Chondrocyte (in vitro differentiated cells): ENCODE measurements at regions not wholly inside any gene's neighbourhood (a gene's known extent, or its start where the extent isn't known, plus 50 kb on each side); places are given as distances from the start of the nearest gene placed in this dataset.

Source experiments
- DNase-seq: peaks from one replicate; pipeline ENCODE4 v3.0.0; 2021; ENCODE audit warnings: mixed read lengths, low spot score
- H3K27ac Mint-ChIP-seq: one replicate; pipeline ENCODE4 v1.8.0; 2021; ENCODE audit warnings: mild to moderate bottlenecking, moderate library complexity, mixed read lengths; ENCODE audit not compliant: unreplicated experiment
- H3K27me3 Mint-ChIP-seq: 2 replicates; pipeline ENCODE4 v1.8.0; 2021; ENCODE audit warnings: low read depth, mixed read lengths
- H3K36me3 Mint-ChIP-seq: 2 replicates; pipeline ENCODE4 v1.8.0; 2021; ENCODE audit warnings: low read depth, mixed read lengths
- H3K4me1 Mint-ChIP-seq: 2 replicates; pipeline ENCODE4 v1.8.0; 2021; ENCODE audit warnings: low read depth, mild to moderate bottlenecking, mixed read lengths
- H3K4me3 Mint-ChIP-seq: one replicate; pipeline ENCODE4 v1.8.0; 2021; ENCODE audit warnings: mild to moderate bottlenecking, moderate library complexity, mixed read lengths; ENCODE audit not compliant: unreplicated experiment
- H3K9me3 Mint-ChIP-seq: 2 replicates; pipeline ENCODE4 v1.8.0; 2021; ENCODE audit warnings: low read depth, mixed read lengths
- TF ChIP-seq, protein P1 (sequence below): fragments of 200-600 bp; sonication (generic); IDR thresholded peaks from 2 replicates; pipeline ENCODE4 v1.5.0; 2021; ENCODE audit warnings: antibody characterized with exemption, mild to moderate bottlenecking, moderate library complexity

DNA sequence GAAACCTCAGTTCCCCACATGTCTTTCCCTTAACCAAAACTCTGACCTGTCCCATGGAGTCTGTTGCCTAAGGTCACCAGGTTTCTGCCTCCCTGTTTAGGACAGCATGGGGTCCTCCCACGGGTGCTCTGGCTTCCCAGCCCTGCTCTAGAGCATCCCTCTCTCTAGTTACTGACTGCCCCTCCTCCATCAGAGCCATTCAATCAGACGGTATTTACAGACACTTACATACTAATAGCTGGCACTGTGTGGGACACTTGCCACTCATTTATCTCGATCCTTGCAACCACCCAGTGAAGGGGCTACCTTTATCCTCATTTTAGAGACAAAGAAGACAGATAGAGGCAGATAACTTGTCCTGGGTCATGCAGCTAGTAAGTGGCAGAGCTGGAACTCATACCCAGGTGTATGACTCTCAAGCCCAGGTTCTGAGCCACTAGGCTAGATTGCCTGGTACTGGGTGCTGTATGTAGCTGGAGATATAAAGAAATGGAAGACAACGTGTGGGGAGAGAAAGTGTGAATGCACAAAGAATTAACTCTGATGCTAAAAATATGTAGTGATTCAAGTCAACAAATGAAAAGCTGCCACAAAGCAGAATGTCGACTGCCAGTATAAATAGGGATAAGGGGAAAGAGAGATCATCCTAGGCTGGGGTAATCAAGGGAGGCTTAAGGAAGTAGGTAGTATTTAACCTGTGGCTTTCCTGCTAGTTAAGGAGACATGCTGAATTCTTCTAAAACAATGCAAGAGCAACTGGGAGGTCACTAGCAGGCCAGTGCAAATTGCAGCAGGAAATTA, 52.5 kb upstream of the PDE8B start:
- Mint-ChIP-seq H3K27ac (no peak overlapping the region), H3K27me3 (no peaks in the 10 kb centered on the region), H3K9me3 (no peaks in the 10 kb centered on the region), H3K4me3 (no peak overlapping the region), H3K4me1 (peaks cover 6% of the 10 kb centered on the region), H3K36me3 (no peaks in the 10 kb centered on the region)
- no peak for DNase-seq
- TF ChIP-seq, protein P1, sequence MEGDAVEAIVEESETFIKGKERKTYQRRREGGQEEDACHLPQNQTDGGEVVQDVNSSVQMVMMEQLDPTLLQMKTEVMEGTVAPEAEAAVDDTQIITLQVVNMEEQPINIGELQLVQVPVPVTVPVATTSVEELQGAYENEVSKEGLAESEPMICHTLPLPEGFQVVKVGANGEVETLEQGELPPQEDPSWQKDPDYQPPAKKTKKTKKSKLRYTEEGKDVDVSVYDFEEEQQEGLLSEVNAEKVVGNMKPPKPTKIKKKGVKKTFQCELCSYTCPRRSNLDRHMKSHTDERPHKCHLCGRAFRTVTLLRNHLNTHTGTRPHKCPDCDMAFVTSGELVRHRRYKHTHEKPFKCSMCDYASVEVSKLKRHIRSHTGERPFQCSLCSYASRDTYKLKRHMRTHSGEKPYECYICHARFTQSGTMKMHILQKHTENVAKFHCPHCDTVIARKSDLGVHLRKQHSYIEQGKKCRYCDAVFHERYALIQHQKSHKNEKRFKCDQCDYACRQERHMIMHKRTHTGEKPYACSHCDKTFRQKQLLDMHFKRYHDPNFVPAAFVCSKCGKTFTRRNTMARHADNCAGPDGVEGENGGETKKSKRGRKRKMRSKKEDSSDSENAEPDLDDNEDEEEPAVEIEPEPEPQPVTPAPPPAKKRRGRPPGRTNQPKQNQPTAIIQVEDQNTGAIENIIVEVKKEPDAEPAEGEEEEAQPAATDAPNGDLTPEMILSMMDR, result no peak

GRCh38 chr5:77156379-77156778, 54.1 kb upstream of the PDE8B start:
- H3K27me3 Mint-ChIP-seq, result no peaks in the 10 kb centered on the region

DNA sequence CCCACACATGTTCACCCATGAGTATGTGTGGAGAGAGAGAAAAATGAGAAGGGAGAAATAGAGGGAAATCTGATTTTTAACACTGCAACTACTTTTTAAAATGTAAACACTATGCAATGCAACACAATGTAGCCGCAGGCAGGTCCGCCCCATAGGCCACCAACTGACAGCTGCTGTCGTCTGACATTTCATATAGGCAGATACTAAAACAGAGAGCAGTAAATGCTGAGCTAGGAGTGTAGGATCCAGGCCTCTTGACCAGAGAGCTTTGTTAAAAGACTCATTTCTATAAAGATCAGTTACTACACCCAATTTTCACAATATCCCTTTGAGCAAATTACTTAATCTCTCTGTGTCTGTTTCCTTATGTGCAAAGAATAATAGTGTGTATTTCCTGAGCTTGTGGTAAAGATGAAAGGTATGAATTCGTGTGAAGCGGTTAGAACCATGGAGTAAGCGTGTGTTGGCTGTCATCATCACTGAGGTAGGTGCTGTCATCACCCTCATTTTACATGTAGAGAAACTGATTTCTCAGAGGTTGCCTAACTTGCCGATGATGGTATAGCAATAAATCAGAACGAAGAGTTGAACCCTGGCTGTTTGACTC, 55.2 kb upstream of the PDE8B start:
- Mint-ChIP-seq H3K4me3 (no peak overlapping the region), H3K9me3 (no peaks in the 10 kb centered on the region), H3K27me3 (no peaks in the 10 kb centered on the region), H3K36me3 (no peaks in the 10 kb centered on the region), H3K4me1 (peaks cover 6% of the 10 kb centered on the region), H3K27ac (no peak overlapping the region)
- DNase-seq, result no peak
- TF ChIP-seq, protein P1, result no peak

More at GRCh38 chr5:77156379-77156778, 54.1 kb upstream of the PDE8B start:
- TF ChIP-seq, protein P1, result no peak
- H3K9me3 Mint-ChIP-seq, result no peaks in the 10 kb centered on the region
- H3K4me1 Mint-ChIP-seq, result peaks cover 6% of the 10 kb centered on the region
- no peak for DNase-seq
- H3K4me3 Mint-ChIP-seq, result no peak overlapping the region
- H3K36me3 Mint-ChIP-seq, result no peaks in the 10 kb centered on the region
- no peak overlapping the region for H3K27ac Mint-ChIP-seq

DNA sequence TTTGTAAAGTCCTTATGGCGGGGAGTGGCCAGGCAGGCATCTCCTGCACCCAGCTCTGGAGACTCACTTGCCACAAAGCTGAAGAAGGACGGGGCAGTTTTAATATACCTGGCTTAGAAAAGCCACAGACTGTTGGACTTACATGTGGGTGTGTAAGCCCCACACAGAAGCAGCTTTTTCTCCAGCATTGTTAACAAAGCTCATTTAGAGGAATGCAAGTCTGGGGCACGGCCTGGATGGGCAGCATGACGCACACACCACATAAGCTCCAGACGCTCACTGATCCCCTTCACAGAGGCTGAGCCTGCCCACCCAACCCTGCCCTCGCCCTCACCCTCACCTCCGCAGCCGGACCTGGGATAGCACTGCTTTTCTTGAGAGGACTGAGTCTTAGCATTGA, 58.0 kb upstream of the PDE8B start:
- no peaks in the 10 kb centered on the region for H3K4me1 Mint-ChIP-seq

DNA sequence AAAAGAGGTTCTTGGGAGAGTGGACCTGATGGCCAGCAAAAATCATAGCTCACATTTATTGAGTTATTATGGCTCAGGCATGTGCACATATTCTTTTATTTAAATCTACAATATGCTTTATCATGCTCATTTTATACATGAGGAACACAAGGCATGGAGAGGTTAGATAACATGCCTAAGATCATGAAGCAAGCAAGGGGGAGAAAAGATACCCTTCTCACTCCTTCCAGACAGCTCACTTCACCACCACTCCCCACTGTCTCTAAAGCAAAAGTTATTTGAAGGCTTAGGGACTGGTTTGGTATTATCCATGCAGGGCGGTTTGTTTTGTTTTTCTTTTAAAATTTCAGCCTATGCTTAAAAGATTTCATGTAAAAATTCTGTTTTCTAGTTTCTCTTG, 59.0 kb upstream of the PDE8B start:
- DNase-seq, result no peak
- no peaks in the 10 kb centered on the region for H3K9me3 Mint-ChIP-seq
- H3K27me3 Mint-ChIP-seq, result no peaks in the 10 kb centered on the region
- H3K4me1 Mint-ChIP-seq, result no peaks in the 10 kb centered on the region
- no peaks in the 10 kb centered on the region for H3K36me3 Mint-ChIP-seq
- TF ChIP-seq, protein P1, result no peak
- no peak overlapping the region for H3K4me3 Mint-ChIP-seq
- H3K27ac Mint-ChIP-seq, result no peak overlapping the region

More for the DNA sequence above, 58.0 kb upstream of the PDE8B start:
- H3K9me3 Mint-ChIP-seq, result no peaks in the 10 kb centered on the region
- H3K36me3 Mint-ChIP-seq, result no peaks in the 10 kb centered on the region
- H3K27ac Mint-ChIP-seq, result no peak overlapping the region
- DNase-seq, result no peak
- H3K27me3 Mint-ChIP-seq, result no peaks in the 10 kb centered on the region
- H3K4me3 Mint-ChIP-seq, result no peak overlapping the region
- TF ChIP-seq, protein P1, result no peak
